ENCODE measurements at regions not wholly inside any gene's neighbourhood (a gene's known extent, or its start where the extent isn't known, plus 50 kb on each side); places are given as distances from the start of the nearest gene placed in this dataset.
"Not testable (repeated sequence)": the region's sequence is repeated elsewhere in the genome, so short reads cannot be mapped to it uniquely, and the experiment has no call there.

DNA sequence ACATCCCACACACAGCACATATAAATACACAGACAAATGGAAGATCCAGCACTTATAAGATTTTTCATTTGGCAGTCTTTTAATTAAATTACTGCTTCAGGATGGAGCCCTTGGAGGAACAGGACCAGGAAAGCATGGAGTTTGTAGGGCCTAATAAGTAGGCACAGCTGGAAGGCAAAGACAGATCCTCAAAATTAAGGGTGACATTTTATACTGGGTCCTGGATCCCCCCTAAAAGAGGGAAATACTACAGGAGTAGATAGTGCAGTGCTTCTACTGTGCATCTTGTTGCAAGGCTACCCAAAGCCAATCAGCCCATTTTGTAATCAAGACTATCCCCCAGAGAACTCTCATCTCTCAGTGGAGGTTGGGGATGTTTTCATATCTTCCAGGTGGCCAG, 1860.7 kb upstream of the PCDH10 start:
- DNase-seq (ENCODE audit: low read depth, low spot score): no peak

DNA sequence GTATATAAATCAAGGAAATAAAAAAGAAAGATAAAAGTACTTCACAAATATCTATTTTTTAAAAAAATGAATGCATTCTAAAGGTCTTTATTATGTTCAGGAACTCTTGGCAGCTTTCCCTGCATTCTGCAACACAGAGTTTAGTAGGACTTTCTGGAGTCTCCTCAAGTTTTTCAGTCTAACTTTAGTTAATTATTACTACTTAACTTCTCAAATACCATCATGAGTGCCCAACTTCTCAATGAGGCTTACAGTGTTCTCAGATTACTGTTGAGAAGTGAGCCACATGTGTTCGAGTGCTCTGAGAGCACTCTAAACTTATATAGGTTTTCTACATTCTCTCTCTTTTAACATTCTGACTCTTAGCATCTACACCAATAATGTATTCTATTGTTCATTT, 1852.9 kb upstream of the PCDH10 start:
- no peak for DNase-seq (ENCODE audit: low read depth, low spot score)

DNA sequence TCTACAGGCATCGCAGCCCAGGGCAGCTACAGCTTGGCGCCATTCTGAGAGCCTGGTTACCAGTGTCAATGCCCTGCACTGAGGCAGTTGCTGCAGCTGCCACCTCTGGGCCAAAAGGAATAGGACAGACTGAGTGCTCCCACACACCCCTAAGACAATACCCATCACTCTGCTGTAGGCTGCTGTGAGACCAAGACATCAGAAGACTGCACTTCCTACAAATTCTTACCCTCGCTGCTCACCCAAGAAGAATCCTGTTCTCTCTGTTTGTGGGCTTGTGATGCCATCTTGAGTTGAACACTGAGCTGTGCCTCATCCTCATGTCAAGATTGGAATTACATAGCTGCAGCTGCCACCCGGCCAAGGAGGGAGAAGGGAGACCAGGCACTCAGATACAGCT, 1847.0 kb upstream of the PCDH10 start:
- no peak for DNase-seq (ENCODE audit: low read depth, low spot score)

DNA sequence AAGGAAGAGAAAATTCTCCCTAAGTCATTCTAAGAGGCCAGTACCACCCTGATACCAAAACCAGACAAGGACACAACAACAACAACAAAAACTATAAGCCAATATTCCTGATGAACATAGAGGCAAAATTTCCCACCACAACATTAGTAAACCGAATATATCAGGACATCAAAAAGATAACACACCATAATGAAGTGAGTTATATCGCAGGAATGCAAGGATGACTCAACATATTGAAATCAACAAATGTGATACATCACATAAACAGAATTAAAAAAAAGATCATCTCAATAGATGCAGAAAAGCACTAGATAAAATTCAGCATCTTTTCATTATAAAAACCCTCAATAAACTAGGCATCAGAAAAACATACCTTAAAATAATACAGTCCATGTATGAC, 1844.4 kb upstream of the PCDH10 start:
- DNase-seq (ENCODE audit: low read depth, low spot score): no peak

DNA sequence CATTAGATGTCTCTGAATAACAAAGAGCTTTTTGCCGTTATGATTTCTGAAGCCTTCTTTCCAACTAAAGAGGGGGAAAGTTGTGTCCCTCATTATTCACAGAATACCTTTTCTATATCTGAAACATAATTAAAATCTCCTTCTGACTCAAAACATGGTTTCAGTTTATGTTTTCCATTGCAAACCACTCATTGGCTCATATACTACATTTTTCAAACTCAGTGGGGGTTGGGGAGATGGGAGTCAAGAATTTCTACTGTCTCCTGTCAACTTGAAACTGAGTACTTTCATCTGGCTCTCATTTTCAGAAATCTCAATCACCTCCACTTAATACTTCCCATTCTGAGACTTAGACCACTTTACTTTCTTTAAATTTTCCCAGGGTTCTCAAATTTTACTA, 1839.5 kb upstream of the PCDH10 start:
- no peak for DNase-seq (ENCODE audit: low read depth, low spot score)

DNA sequence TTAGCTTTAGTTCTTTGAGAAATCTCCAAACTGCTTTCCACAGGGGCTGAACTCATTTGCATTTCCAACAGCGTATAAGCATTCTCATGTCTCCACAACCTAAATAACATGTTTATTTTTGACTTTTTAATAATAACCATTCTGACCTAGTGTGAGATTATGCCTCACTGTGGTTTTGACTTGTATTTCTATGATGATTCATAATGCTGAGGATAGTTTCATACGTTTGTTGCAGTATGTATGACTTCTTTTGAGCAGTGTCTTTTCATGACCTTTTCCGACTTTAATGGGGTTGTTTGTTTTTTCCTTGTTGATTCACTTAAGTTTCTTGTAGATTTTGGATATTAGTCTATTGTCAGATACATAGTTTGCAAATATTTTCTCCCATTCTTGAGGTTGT, 1833.0 kb upstream of the PCDH10 start:
- DNase-seq (ENCODE audit: low read depth, low spot score): no peak

DNA sequence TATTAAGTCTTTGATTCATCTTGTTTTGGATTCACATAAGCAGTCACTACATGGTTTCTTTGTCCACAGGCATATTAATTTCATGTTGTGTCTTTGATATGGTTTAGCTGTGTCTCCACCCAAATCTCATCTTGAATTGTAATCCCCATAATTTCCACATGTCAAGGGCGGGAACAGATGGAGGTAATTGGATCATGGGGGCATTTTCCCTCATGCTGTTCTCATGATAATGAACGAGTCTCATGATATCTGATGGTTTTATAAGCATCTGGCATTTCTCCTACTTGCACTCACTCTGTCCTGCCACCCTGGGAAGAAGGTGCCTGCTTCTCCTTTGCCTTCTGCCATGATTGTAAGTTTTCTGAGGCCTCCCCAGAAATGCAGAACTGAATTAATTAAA, 1811.2 kb upstream of the PCDH10 start:
- no peak for DNase-seq (ENCODE audit: low read depth, low spot score)

DNA sequence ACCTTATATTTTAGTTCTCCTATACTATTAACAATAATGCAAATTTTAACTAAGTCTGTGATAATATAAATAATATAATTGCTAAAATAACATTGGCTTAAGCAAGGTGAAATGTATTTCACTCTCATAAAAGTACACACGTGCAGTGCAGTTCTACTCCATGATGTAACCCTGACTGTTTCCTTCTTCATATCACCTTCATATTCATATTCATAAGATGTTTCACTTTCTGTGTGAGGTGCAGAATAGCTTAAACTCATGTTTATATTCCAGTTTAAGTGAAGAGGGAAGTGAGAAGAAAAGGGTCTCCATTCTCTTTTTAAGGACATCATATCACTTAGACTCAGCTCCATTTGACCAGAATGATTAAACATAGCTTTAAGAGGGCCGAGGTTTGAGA, 1810.0 kb upstream of the PCDH10 start:
- DNase-seq (ENCODE audit: low read depth, low spot score): no peak

DNA sequence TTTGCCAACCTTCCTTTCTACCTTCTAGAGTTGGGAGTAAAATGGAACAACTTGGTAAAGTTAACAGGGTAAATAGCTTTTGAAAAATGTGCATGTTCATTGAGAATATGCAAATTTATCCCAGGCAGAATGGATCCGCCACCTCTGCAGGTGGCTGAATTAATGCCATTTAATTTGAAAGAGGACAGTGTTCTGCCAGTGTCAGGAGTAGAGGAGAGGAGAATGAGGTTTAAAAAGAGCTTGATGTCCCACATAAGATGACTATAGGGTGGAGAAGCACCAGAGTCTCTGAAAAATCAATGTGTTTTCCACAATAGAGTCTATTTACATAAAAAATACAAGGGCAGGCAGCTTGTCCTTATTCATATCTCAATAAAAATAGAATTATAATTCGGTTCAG, 1804.3 kb upstream of the PCDH10 start:
- no peak for DNase-seq (ENCODE audit: low read depth, low spot score)

DNA sequence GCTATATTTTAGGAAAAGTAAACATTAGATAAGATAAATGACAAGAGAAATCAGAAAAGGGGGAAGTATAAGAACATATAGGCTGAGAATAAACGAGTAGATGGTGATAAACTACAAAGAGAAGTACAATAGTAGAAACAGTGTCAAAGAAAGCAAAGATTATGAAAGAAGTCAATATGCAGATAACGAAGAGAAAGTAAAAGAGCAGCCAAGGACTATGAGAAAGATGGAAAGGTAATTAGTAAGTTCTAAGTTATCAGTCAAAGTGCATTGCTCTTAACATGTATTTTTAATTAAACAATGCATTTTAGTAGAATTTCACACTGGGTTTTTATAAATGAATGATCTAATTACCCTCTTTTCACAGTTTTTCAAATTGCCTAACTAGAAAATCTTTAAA, 1801.3 kb upstream of the PCDH10 start:
- no peak for DNase-seq (ENCODE audit: low read depth, low spot score)

DNA sequence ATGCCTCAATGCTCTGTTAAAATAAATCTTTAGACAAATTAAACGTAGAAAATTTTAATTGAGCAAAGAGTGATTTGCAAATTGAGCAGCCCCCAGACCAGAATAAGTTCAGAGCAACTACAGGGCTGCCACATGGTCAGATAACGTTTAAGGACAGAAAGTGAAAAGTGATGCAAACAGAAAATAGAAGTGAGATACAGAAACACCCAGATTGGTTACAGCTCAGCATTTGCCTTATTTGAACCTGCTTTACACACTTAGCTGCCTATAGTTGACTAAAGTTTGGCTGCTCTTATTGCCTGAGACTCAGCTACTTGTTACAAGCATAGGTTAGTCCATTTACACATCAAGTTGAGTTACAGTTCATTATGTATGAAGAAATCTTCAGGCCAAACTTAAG, 1800.8 kb upstream of the PCDH10 start:
- no peak for DNase-seq (ENCODE audit: low read depth, low spot score)

DNA sequence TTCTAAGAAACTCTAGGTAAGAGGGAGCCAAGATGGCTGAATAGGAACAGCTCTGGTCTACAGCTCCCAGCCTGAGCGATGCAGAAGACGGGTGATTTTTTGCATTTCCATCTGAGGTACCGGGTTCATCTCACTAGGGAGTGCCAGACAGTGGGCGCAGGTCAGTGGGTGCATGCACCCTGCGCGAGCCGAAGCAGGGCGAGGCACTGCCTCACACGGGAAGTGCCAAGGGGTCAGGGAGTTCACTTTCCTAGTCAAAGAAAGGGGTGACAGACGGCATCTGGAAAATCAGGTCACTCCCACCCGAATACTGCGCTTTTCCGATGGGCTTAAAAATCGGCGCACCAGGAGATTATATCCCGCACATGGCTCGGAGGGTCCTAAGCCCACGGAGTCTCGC, 1796.7 kb upstream of the PCDH10 start:
- not testable (repeated sequence) for DNase-seq (ENCODE audit: low read depth, low spot score)

DNA sequence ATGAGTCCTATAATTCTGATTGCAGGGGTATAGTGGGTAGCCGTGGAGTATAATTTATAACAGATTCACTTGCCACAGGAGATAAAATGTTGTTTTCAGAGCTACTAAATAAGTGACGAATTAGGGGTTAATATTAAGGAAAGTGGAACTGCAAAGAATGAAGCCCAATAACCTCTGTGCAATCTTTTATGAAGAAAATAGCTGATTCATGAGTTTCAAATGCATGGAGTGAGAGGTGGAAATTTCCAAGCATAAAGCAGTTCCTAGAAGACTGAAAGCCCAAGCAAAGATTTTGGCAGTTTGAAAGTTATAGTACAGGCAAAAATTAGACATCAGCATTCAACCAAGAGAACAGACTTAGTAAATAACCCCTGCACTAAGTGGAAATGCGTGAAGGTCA, 1782.4 kb upstream of the PCDH10 start:
- DNase-seq (ENCODE audit: low read depth, low spot score): no peak

DNA sequence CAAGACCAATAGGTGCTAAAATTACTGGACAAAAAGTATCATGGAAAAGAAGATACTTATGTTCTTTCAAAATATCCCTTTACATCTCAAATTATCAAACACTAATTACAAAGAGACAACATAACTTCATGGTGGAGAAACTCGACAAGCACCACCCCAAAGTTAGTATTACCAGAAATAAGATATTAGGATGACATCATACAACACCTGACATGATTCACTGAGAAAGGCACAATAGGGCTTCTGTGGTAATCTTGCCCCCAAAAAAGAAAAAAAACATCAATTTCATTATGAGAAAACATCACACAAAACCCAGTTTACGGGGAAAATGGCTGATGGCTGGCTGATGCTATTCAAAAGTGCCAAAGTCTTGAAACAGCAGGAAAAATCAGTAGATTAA, 1781.7 kb upstream of the PCDH10 start:
- no peak for DNase-seq (ENCODE audit: low read depth, low spot score)

DNA sequence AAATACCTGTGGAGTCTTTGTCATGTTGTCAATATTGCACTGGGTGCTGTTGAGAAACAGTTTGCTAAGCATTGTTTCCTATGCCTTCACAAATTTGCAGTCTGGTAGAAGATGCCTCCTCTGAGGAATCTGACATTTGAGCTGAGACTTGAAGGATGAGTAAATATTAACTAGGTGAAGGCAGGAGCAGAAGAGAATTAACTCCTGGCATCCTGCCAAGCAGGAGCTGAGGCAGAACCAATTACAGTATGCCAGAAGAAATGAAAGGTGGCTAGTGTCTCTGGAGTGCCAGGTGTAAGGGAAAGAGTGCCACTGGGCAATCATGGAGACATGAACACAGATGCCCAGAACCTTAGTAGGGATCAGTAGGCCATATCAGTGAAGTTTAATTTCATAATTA, 1778.2 kb upstream of the PCDH10 start:
- DNase-seq (ENCODE audit: low read depth, low spot score): no peak

DNA sequence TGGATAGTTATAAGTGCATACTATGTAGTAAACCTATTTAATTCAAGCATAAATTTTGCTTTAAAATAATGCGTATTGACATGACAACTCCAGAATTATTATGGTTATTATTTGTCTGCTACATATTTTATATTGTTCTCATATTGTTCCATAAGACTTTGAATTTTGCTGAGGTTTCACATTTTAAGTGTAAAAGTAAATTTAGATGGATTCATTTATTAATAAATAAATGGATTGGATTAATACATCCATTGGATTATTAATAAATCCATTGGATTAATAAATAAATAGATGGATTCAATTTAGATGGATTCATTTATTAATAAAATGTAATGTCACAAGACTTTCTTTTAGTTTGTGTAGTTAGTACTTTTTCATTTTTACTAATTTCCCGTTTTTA, 1768.0 kb upstream of the PCDH10 start:
- DNase-seq (ENCODE audit: low read depth, low spot score): no peak

DNA sequence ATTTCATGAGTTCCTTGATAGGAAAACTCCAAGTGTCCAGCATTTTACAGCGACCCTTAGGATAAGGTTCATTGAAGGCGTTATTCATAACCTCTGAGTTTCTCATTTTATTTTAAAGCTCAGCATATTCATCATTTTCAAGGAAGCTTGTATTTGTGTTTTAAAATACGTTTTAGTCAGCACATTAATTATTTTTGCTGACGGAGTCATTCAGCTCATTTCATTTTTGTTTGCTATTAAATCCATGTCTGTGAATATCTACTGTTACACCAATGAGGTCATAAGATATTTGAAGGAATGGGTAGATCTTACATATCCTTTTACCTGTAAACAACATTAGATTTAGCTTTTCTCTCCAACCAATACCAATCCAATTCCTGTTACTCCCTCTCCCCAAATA, 1766.3 kb upstream of the PCDH10 start:
- no peak for DNase-seq (ENCODE audit: low read depth, low spot score)

DNA sequence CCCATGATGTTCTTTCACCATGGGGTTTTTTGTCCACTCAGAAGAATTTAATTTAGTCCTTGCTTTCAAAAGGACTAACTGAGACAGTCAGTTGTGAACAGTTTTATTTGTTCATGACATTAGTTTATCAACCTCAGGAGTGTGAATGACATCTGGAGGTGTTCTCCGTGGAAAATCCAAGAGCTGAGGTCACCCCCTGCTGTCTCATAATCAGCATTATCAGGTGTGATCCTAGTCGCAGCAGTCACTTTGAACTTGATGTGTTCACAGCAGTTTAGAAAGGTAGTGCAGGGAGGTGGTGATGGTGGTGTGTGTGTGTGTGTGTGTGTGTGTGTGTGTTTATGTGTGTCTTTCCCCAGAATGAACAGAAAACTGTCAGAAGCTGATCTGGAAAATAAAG, 1760.8 kb upstream of the PCDH10 start:
- DNase-seq (ENCODE audit: low read depth, low spot score): no peak

DNA sequence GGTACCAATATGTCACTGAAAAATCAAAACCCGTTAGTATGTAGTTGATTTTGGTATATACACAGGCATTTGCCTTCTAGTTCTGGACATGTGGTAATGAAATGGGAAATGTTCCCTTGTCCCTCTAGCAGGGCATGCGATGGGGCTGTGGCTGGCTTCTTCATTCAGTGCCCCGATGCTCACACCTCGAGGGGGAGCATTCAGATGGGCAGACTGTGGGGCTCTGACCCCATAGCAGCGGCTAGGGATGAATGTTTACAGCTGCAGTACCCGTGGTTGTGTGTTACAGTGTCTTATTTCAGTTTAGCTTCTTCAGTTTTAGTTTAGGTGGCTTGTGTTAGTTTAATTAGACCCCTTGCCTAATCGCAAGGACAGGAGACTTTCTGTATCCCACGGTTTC, 1741.0 kb upstream of the PCDH10 start:
- no peak for DNase-seq (ENCODE audit: low read depth, low spot score)

DNA sequence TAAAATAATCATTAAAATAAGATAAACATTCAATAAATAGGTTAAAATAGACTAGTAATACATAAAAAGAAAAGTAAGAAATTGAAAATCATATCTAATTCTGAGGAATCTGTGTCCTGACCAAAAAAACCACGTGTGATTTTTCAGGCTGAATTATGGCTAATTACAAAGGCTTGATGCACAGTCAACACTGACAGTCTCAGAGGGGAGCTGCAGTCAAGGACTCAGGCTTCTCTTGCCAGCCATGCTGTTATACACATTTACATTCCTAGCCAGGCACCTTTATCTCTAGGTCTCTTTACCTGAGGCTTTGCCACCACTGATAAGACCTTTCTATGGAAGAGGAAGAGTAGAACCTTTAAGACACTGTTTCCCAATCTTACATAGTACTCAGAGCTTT, 1737.7 kb upstream of the PCDH10 start:
- no peak for DNase-seq (ENCODE audit: low read depth, low spot score)

DNA sequence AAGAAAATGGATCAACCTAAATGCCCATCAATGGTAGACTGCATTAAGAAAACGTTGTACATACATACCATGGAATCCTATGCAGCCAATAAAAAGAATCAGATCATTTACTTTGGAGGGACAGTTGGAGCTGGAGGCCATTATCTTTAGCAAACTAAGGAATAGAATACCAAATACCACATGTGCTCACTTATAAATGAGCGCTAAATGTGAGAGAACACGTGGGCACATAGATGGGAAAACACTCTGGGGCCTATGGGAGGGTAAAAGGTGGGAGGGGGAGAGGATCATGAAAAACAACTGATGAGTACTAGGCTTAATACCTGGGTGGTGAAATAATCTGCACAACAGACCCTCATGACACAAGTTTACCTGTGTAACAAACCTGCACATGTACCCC, 1729.9 kb upstream of the PCDH10 start:
- DNase-seq (ENCODE audit: low read depth, low spot score): no peak

DNA sequence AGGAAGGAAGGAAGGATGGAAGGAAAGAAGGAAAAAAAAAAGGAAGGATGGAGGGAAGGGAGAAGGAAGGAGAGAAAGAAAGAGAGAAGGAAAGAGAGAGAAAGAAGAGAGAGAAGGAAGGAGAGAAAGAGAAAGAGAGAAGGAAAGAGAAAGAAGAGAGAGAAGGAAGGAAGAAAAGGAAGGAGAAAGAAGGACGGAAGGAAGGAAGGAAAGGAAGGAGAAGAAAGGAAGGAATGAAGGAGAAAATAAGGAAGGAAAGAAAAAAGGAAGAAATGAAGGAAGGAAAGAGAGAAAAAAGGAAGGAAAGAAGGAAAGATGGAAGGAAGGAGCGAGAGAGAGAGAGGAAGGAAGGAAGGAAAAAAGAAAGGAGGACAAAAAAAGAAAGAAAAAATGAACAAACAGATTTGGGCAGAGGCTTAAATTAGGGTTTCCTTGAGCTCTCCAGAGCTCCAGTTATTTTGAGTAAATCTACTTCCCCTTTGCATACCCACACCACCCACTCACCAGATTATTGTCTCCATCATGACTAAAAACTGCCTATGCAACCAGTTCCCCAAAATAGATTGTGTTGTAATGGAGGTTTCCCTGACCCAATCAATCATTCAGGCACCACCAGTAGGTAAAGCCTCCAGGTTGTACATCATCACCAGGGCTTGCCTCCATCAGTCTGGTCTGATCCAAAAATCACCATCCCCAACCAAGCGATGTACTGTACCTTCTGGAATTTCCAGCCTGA, 1722.9 kb upstream of the PCDH10 start:
- no peak for DNase-seq (ENCODE audit: low read depth, low spot score)

DNA sequence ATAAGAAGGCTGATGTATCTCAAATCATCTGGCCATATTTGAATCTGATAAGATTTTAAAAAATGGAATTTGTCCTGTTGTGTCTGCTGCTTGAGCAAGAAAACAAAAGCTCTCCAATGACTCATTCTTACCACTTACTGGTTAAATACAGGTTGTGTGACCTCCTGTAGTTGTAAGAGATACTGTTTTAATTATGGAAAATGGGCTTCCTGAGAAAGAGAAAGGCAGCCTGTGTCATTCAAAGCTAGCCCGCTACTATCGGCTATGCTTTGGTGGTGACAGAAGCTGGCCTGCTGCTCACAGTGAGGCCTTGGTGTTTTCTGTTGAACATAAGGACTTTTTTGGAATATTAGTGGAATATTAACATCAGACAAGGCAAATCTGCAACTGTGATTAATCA, 1722.1 kb upstream of the PCDH10 start:
- DNase-seq (ENCODE audit: low read depth, low spot score): no peak

DNA sequence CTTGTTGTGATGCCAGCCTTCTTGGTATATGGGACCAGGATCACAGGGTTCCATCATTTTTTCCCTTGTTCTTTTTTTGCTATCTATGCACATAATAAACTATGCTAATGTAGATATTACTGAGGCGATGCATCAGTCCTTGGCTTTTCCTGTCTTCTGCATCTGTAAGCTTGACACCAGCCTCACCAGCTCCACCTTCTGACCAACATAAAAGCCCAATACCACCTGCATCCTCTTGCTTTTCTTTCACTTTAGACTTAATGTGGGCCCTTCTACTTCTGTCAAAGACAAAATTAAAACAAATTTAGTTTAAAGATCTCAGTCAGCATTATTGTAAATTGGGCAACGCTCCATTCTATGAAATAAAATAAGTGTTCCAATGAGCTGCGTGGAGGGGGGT, 1718.8 kb upstream of the PCDH10 start:
- DNase-seq (ENCODE audit: low read depth, low spot score): no peak
